Endothelial cell of umbilical vein (primary cell): ENCODE measurements at regions not wholly inside any gene's neighbourhood (a gene's known extent, or its start where the extent isn't known, plus 50 kb on each side); places are given as distances from the start of the nearest gene placed in this dataset.

Source experiments
- BruUV-seq: library from RNA; stranded (reverse); fragments of 400-500 nt; replicated peaks from 2 replicates; lab custom pipeline; 2021; lab: Mats Ljungman, UMichigan
- CTCF ChIA-PET: fragments of 300-600, 350-600 bp; sonication (Branson Sonifier 250); formaldehyde crosslinking; loops from one replicate; lab custom pipeline; 2021; ENCODE audit warnings: antibody characterized with exemption, inconsistent platforms; lab: Charles Lee
- POLR2A ChIA-PET: fragments of 300-600, 350-600 bp; sonication (Branson Sonifier 250); formaldehyde crosslinking; loops from one replicate; lab custom pipeline; 2021; ENCODE audit warnings: antibody characterized with exemption, inconsistent platforms; lab: Charles Lee
- DNase-seq: peaks from one replicate; pipeline ENCODE4 v3.0.0-alpha.2; 2011; ENCODE audit warnings: low read depth, low spot score
- FAIRE-seq: peaks from 2 replicates; lab custom pipeline; 2011; peaks lifted over from hg19 to GRCh38; lab: Jason Lieb, UNC
- H2AFZ ChIP-seq: 2 replicates; pipeline ENCODE4 v1.6.0; 2012; ENCODE audit warnings: low read depth, low read length, control low read depth, inconsistent platforms
- H3K27ac ChIP-seq: 2 replicates; pipeline ENCODE4 v1.5.1; 2011; ENCODE audit warnings: low read depth, mild to moderate bottlenecking, control low read depth, low read length, moderate library complexity; ENCODE audit not compliant: insufficient read depth
- H3K27me3 ChIP-seq, 2 experiments: 2 replicates each; pipeline versions ENCODE4 v1.6.0 to v1.6.1; 2011; ENCODE audit warnings: low read length in 2 of 2, mixed read lengths in 1 of 2; ENCODE audit not compliant: control insufficient read depth in 2 of 2, insufficient read depth in 2 of 2
- H3K36me3 ChIP-seq, 2 experiments: 2 replicates in 1 of 2; 3 replicates in 1 of 2; pipeline ENCODE4 v1.5.1; 2011; ENCODE audit warnings: low read length in 2 of 2, mild to moderate bottlenecking in 1 of 2, moderate library complexity in 1 of 2; ENCODE audit not compliant: control insufficient read depth in 2 of 2, insufficient read depth in 2 of 2; ENCODE audit errors: extremely low read depth in 1 of 2
- H3K4me1 ChIP-seq: 3 replicates; pipeline ENCODE4 v1.5.1; 2011; ENCODE audit warnings: mild to moderate bottlenecking, low read length; ENCODE audit not compliant: control insufficient read depth, insufficient read depth; ENCODE audit errors: extremely low read depth
- H3K4me2 ChIP-seq: 2 replicates; pipeline ENCODE4 v1.6.1; 2011; ENCODE audit warnings: low read length, control low read depth, mixed read lengths; ENCODE audit not compliant: insufficient read depth
- H3K4me3 ChIP-seq, 3 experiments: fragments of 200-600 bp in 1 of 3; sonication (generic), shearing (Covaris generic) in 1 of 3; replicated peaks in 1 of 3; 2 replicates each; pipeline ENCODE4 v1.5.1; 2011 to 2016; ENCODE audit warnings: control low read depth in 3 of 3, low read length in 3 of 3, mild to moderate bottlenecking in 2 of 3, inconsistent platforms in 1 of 3, low read depth in 1 of 3, moderate library complexity in 1 of 3; ENCODE audit not compliant: insufficient read depth in 1 of 3
- H3K79me2 ChIP-seq: 2 replicates; pipeline ENCODE4 v1.6.0; 2012; ENCODE audit warnings: low read length, inconsistent platforms; ENCODE audit not compliant: control insufficient read depth, insufficient read depth
- H3K9ac ChIP-seq: replicated peaks from 2 replicates; pipeline ENCODE3; 2011; ENCODE audit warnings: low read length, control low read depth; ENCODE audit not compliant: insufficient read depth; ENCODE audit errors: extremely low read depth
- H3K9me1 ChIP-seq: replicated peaks from 3 replicates; pipeline ENCODE4 v1.6.0; 2011; ENCODE audit warnings: mild to moderate bottlenecking, low read length; ENCODE audit not compliant: control insufficient read depth, insufficient read depth; ENCODE audit errors: extremely low read depth
- H3K9me3 ChIP-seq: replicated peaks from 2 replicates; pipeline ENCODE4 v1.5.1; 2012; ENCODE audit warnings: low read length, inconsistent platforms; ENCODE audit not compliant: control insufficient read depth, insufficient read depth
- H4K20me1 ChIP-seq: replicated peaks from 2 replicates; pipeline ENCODE3; 2011; ENCODE audit warnings: mild to moderate bottlenecking, low read length; ENCODE audit not compliant: control insufficient read depth, insufficient read depth; ENCODE audit errors: extremely low read depth
- CTCF ChIP-seq, 2 donors: IDR thresholded peaks; 1 replicate in 1 of 2; 2 replicates in 1 of 2; pipeline ENCODE4 v1.5.1; 2011; ENCODE audit warnings: low read length in 2 of 2, mild to moderate bottlenecking in 2 of 2, moderate library complexity in 2 of 2, control low read depth in 1 of 2, inconsistent platforms in 1 of 2, low read depth in 1 of 2; ENCODE audit not compliant: insufficient read depth in 1 of 2; ENCODE audit errors: extremely low read depth in 1 of 2
- EZH2 ChIP-seq: IDR thresholded peaks from 2 replicates; pipeline ENCODE4 v1.6.1; 2012; ENCODE audit warnings: borderline replicate concordance, low read depth, mild to moderate bottlenecking, moderate library complexity, low read length, inconsistent platforms; ENCODE audit not compliant: severe bottlenecking
- FOS ChIP-seq: IDR thresholded peaks from 2 replicates; pipeline ENCODE4 v1.6.1; 2011; ENCODE audit warnings: mild to moderate bottlenecking, low read length, moderate library complexity, borderline replicate concordance; ENCODE audit not compliant: insufficient read depth
- GATA2 ChIP-seq: IDR thresholded peaks from 2 replicates; pipeline ENCODE4 v1.7.0; 2011; ENCODE audit warnings: low read depth, mild to moderate bottlenecking, moderate library complexity, mixed read lengths, low read length; ENCODE audit not compliant: insufficient read length, insufficient read depth
- JUN ChIP-seq: IDR thresholded peaks from 2 replicates; pipeline ENCODE4 v1.6.1; 2011; ENCODE audit warnings: borderline replicate concordance, low read depth; ENCODE audit not compliant: insufficient read length, insufficient read depth
- MAX ChIP-seq: IDR thresholded peaks from 2 replicates; pipeline ENCODE4 v1.6.1; 2011; ENCODE audit not compliant: insufficient read depth, insufficient read length
- MYC ChIP-seq: IDR thresholded peaks from one replicate; pipeline ENCODE4 v1.6.1; 2011; ENCODE audit warnings: mild to moderate bottlenecking, low read depth, low read length
- POLR2A ChIP-seq: IDR thresholded peaks from 2 replicates; pipeline ENCODE4 v1.6.1; 2012; ENCODE audit warnings: low read depth, mild to moderate bottlenecking, control low read depth, low read length
- POLR2AphosphoS5 ChIP-seq: IDR thresholded peaks from 2 replicates; pipeline ENCODE4 v1.6.1; 2012; ENCODE audit warnings: low read depth, mild to moderate bottlenecking, control low read depth, low read length, moderate library complexity; ENCODE audit not compliant: insufficient read depth
- dilution Hi-C: fragments of 300-500 bp; cut with MboI; formaldehyde crosslinking; loops from one replicate; pipeline ENCODE4 v1.15.0; 2019; ENCODE audit warnings: low sequenced_read_pairs; ENCODE audit not compliant: extremely low pct_ligation_motif_present
- intact Hi-C: fragments of 100-400 bp; cut with micrococcal nuclease; formaldehyde crosslinking; loops from one replicate; pipeline ENCODE4 v1.10.0; 2022

DNA sequence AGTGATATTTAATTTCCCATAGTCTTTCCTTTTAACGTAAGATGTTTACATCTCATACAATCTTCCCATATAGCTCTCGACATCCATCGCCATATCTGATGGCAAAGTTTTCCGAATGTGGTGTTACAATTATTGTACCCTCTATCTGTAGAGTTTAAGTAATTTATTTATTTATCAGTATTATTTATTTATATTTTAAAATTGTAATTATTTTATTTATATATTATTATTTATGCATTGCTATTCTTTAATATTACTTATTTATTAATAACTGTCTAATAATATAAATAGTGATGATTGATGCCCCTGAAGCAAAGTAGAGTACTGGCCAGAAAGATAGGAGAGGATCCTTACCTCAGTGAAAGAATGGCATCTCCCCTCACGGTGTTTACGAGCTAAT, 812.9 kb downstream of the VGLL3 start:
- no TSS peak for BruUV-seq
- no peak for TF ChIP-seq JUN
- TF ChIP-seq CTCF (IDR thresholded peaks at IDR 0.05; ENCODE audit: extremely low read depth in 1 of 2, insufficient read depth in 1 of 2, low read depth in 1 of 2, low read length in 2 of 2) = no peak
- TF ChIP-seq EZH2 = no peak
- no peak for TF ChIP-seq GATA2
- TF ChIP-seq FOS = no peak
- TF ChIP-seq POLR2A = no peak
- no peak for TF ChIP-seq MYC
- no peak for TF ChIP-seq MAX
- no peak for TF ChIP-seq POLR2AphosphoS5
- Histone ChIP-seq H3K4me3 (no peak overlapping the region), H3K79me2 (no peaks in the 10 kb centered on the region), H3K9me3 (peaks cover 3% of the 10 kb centered on the region), H2AFZ (no peak overlapping the region), H3K4me2 (no peak overlapping the region), H4K20me1 (no peaks in the 10 kb centered on the region), H3K36me3 (no peaks in the 10 kb centered on the region), H3K9me1 (no peaks in the 10 kb centered on the region), H3K27me3 (no peaks in the 10 kb centered on the region), H3K9ac (no peak overlapping the region), H3K4me1 (no peaks in the 10 kb centered on the region), H3K27ac (no peak overlapping the region)
- dilution Hi-C loops (no loop called here), intact Hi-C loops (no loop called here)
- POLR2A ChIA-PET = no interaction called here
- no peak for FAIRE-seq
- CTCF ChIA-PET = no interaction called here
- DNase-seq = no peak
